ENCODE measurements at regions not wholly inside any gene's neighbourhood (a gene's known extent, or its start where the extent isn't known, plus 50 kb on each side); places are given as distances from the start of the nearest gene placed in this dataset.

DNA sequence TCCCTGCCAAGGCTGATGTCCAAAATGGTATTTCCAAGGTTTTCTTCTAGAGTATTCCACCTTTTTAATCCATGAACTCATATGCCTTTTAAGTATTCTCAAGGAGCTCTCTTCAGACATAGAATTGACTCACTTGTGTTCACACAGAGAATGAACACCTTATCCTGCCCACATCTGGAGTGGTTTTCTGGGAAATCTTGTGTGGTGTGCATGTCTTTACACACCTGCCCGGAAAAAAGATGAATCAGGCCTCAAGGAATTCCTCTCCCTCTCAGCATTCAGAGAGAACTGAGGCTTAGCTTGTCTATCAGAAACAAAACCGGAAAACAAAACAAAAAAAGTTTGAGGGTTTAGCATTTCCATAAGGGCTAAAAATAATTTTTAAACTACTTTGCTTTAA lies 148.8 kb downstream of the TFAP2A start:
- 83 to 85% methylated on average over 2 of the region's 2 CpGs for WGBS, 2 donors

GRCh38 chr6:10262505-10262904 lies 152.4 kb downstream of the TFAP2A start:
- TF ChIP-seq CTCF (IDR thresholded peaks at IDR 0.05) (no peak), POLR2A (IDR thresholded peaks at IDR 0.05) (no peak)
- Histone ChIP-seq H3K4me1 (no peaks in the 10 kb centered on the region), H3K36me3 (no peaks in the 10 kb centered on the region), H3K9me3 (no peaks in the 10 kb centered on the region), H3K27ac (no peak overlapping the region), H3K4me3 (replicated peaks in 1 of 3) (no peak overlapping the region), H3K27me3 (no peaks in the 10 kb centered on the region)
- intact Hi-C loops (cut with DNase I): no loop called here
- no peak for DNase-seq
- 89 to 90% methylated on average over 2 of the region's 2 CpGs for WGBS, 2 donors

More for the DNA sequence above, 148.8 kb downstream of the TFAP2A start:
- no peaks in the 10 kb centered on the region for H3K4me1 ChIP-seq
- no peaks in the 10 kb centered on the region for H3K9me3 ChIP-seq
- DNase-seq: no peak
- intact Hi-C loops (cut with DNase I): no loop called here
- H3K27ac ChIP-seq: no peak overlapping the region
- no peak for TF ChIP-seq CTCF (IDR thresholded peaks at IDR 0.05)
- TF ChIP-seq POLR2A (IDR thresholded peaks at IDR 0.05): no peak
- H3K27me3 ChIP-seq: no peaks in the 10 kb centered on the region
- H3K4me3 ChIP-seq (replicated peaks in 1 of 3): no peak overlapping the region
- H3K36me3 ChIP-seq: no peaks in the 10 kb centered on the region

DNA sequence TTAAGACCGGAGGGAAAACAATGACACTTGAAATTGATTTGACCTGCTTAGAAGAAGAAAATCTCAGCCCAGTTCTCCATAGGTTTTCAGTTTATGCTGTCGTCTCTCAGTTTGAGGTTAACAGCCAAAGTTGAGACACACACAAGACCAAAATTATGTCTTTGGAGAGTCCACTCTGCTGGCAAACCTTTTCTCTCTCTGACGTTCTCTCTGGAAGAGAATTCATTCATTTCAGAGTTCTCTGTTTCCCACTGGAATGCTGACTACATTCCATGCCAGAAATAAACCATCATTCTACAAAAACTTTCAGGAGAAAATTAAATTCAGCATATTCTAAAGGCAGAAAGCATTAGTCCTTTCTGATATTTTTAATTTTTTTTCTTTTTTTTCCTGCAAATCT lies 155.2 kb downstream of the TFAP2A start:
- Histone ChIP-seq H3K36me3 (no peaks in the 10 kb centered on the region), H3K9me3 (no peaks in the 10 kb centered on the region), H3K4me1 (no peaks in the 10 kb centered on the region), H3K4me3 (replicated peaks in 1 of 3) (no peak overlapping the region), H3K27me3 (no peaks in the 10 kb centered on the region), H3K27ac (no peak overlapping the region)
- TF ChIP-seq CTCF (IDR thresholded peaks at IDR 0.05) (no peak), POLR2A (IDR thresholded peaks at IDR 0.05) (no peak)
- intact Hi-C loops (cut with DNase I): no loop called here
- no peak for DNase-seq
- WGBS, 2 donors: 51 to 58% methylated on average over 3 of the region's 3 CpGs

DNA sequence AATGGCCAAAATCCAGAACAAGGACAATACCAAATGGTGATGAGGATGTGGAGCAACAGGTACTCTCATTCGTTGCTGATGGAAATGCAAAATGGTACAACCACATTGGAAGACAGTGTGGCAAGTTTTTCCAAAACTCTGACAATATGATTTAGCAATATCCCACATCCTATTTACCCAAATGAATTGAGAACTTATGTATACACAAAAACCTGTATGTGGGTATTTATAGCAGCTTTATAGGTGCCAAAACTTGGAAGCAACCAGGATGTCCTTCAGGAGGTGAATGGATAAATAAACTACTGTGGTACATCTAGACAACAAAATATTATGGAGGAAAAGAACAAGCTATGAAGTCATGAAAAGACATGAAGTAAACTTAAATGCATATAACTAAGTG lies 156.5 kb downstream of the TFAP2A start:
- no peaks in the 10 kb centered on the region for H3K4me1 ChIP-seq
- no peak overlapping the region for H3K4me3 ChIP-seq (replicated peaks in 1 of 3)
- H3K36me3 ChIP-seq: no peaks in the 10 kb centered on the region
- TF ChIP-seq POLR2A (IDR thresholded peaks at IDR 0.05): no peak
- TF ChIP-seq CTCF (IDR thresholded peaks at IDR 0.05): no peak
- no peaks in the 10 kb centered on the region for H3K9me3 ChIP-seq
- H3K27me3 ChIP-seq: no peaks in the 10 kb centered on the region
- no peak overlapping the region for H3K27ac ChIP-seq
- 82 to 90% methylated on average over 1 of the region's 1 CpG for WGBS, 2 donors
- intact Hi-C loops (cut with DNase I): no loop called here
- no peak for DNase-seq

GRCh38 chr6:10256113-10256690 lies 158.7 kb downstream of the TFAP2A start:
- Histone ChIP-seq H3K27ac (no peak overlapping the region), H3K27me3 (no peaks in the 10 kb centered on the region), H3K36me3 (no peaks in the 10 kb centered on the region), H3K4me3 (replicated peaks in 1 of 3) (no peak overlapping the region), H3K4me1 (no peaks in the 10 kb centered on the region), H3K9me3 (no peaks in the 10 kb centered on the region)
- no peak for DNase-seq
- 88 to 92% methylated on average over 3 of the region's 3 CpGs for WGBS, 2 donors
- TF ChIP-seq POLR2A (IDR thresholded peaks at IDR 0.05): no peak
- peak in 1 of 6 experiments; percentile 21 for TF ChIP-seq CTCF (IDR thresholded peaks at IDR 0.05)
- intact Hi-C loops (cut with DNase I): no loop called here
